ENCODE measurements at regions not wholly inside any gene's neighbourhood (a gene's known extent, or its start where the extent isn't known, plus 50 kb on each side); places are given as distances from the start of the nearest gene placed in this dataset.

DNA sequence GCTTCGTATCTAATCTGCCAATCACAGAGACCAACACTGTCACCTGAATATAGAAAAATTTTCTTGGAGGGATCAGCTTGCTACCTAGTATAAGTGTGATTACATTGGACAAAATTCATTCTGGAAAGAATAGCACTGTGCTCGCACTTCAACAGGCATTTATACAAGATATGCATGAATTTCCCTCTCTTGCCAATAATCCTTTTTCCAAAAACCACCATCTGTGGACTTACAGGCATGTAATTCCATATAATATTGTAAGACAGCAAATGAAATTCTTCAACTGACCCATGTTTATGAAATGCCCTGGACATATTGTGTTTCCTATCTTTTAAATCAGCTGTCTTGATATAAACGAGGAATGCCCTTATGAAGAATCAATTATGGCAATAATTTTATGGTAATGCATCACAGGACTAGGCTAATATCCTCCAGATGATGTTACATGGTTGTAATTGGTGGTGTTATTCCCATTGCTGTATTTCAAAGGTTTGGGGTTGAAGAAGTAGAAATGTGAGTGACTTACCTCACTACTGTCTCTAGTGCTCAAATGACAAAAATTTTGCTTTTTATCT lies 861.4 kb upstream of the NECTIN3 start:
- TF ChIP-seq CTCF (IDR thresholded peaks at IDR 0.05; ENCODE audit: poor library complexity) (no peak), EZH2phosphoT487 (IDR thresholded peaks at IDR 0.05; ENCODE audit: low read depth, severe bottlenecking, unreplicated experiment) (no peak)
